RPMI7951 (cell line): ENCODE measurements at regions not wholly inside any gene's neighbourhood (a gene's known extent, or its start where the extent isn't known, plus 50 kb on each side); places are given as distances from the start of the nearest gene placed in this dataset.

ENCODE experiments used
- DNase-seq: peaks from one replicate; pipeline ENCODE4 v3.0.0-alpha.2; 2012; ENCODE audit warnings: low read depth

GRCh38 chr12:44961887-44962286, 85.8 kb upstream of the NELL2 start:
- DNase-seq: no peak

- DNase-seq: no peak
These were observed 84.7 kb upstream of the NELL2 start for GRCh38 chr12:44960856-44961255.

- no peak for DNase-seq
These were observed 84.3 kb upstream of the NELL2 start for GRCh38 chr12:44960423-44960822.

- no peak for DNase-seq
These were observed 71.0 kb upstream of the NELL2 start for GRCh38 chr12:44947163-44947562.

- no peak for DNase-seq
These were observed 66.6 kb upstream of the NELL2 start for GRCh38 chr12:44942714-44943113.

- peak; percentile 45 for DNase-seq
These were observed 55.0 kb upstream of the NELL2 start for GRCh38 chr12:44930972-44931600.

GRCh38 chr12:44929236-44929885, 53.2 kb upstream of the NELL2 start:
- no peak for DNase-seq
